Psoas muscle (tissue), 7 donors: ENCODE measurements at regions not wholly inside any gene's neighbourhood (a gene's known extent, or its start where the extent isn't known, plus 50 kb on each side); places are given as distances from the start of the nearest gene placed in this dataset.
"Not testable (repeated sequence)": the region's sequence is repeated elsewhere in the genome, so short reads cannot be mapped to it uniquely, and the experiment has no call there.

Source experiments
- ATAC-seq, 4 donors: fragments of 200-7000 bp; cut with Tn5 transposase; one replicate each; pipeline ENCODE4 v1.9.1; 2020; ENCODE audit warnings: moderate library complexity in 3 of 4, mild to moderate bottlenecking in 2 of 4
- DNase-seq, 2 donors: peaks; one replicate each; pipeline ENCODE4 v3.0.0-alpha.2; 2020
- H3K27ac ChIP-seq: fragments of 200-600 bp; one replicate; pipeline ENCODE4 v1.8.0; 2022
- H3K27me3 ChIP-seq, 3 donors: fragments of 200-600 bp in 1 of 3; one replicate each; pipeline versions ENCODE4 v1.6.1 to v1.8.0; 2013 to 2022; ENCODE audit warnings: low read length in 2 of 3, mild to moderate bottlenecking in 2 of 3, moderate library complexity in 1 of 3; ENCODE audit not compliant: insufficient read depth in 3 of 3
- H3K36me3 ChIP-seq, 2 donors: fragments of 200-600 bp in 1 of 2; one replicate each; pipeline versions ENCODE4 v1.6.1 to v1.8.0; 2013 to 2022; ENCODE audit warnings: low read depth in 1 of 2, mild to moderate bottlenecking in 1 of 2, moderate library complexity in 1 of 2; ENCODE audit not compliant: insufficient read depth in 1 of 2
- H3K4me1 ChIP-seq: fragments of 200-600 bp; one replicate; pipeline ENCODE4 v1.8.0; 2022
- H3K4me3 ChIP-seq: fragments of 200-600 bp; one replicate; pipeline ENCODE4 v1.8.0; 2022; ENCODE audit warnings: mild to moderate bottlenecking
- H3K9me3 ChIP-seq: fragments of 200-600 bp; one replicate; pipeline ENCODE4 v1.8.0; 2022
- WGBS, 3 donors: extraction: QIAGEN DNeasy Blood & Tissue Kit; methylation state at CpG; one replicate each; pipeline versions ENCODE4 v1.1.6 to v1.1.7; 2013; 5-methylcytosine and 5-hydroxymethylcytosine counted together
- intact Hi-C, 2 donors: fragments of 100-400 bp; cut with DNase I; formaldehyde crosslinking; loops; one replicate each; pipeline versions ENCODE4 v1.11.0 to v1.14.2; 2022
- donor health status: healthy with polysubstance abuse.
- donor health status: DM: no; HTN: no; CAD: no; lungs with moderate emphysema.
- donor health status: Bipolar disorder and iron deficiency.
- donor health status: healthy.
- donor health status: DM: yes; HTN: yes; CAD: no.
- donor health status: DM: no; HTN: no; CAD: no.
- donor health status: DM: yes; HTN: yes; CAD: no.

DNA sequence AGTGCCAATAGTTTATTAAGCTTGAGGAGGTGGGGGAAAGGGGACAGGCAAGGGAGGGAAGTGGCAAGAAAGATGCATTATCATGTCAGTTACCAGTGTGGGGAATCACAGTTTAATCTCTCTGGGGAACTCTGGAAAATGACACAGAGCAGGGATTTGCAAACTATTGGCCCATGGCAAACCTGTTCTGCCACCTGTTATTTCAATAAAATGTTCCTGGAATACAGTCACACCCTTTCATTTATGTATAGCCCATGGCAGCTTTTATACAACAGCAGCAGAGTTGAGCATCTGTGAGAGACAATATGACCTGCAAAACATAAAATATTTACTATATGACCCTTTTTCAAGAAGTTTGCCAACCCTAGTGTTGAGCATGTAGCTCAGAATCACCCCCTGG is 140.5 kb downstream of the NPIPA7 start:
- H3K27me3 ChIP-seq, intact Hi-C loops, H3K4me1 ChIP-seq, DNase-seq, H3K4me3 ChIP-seq, H3K9me3 ChIP-seq, ATAC-seq, H3K36me3 ChIP-seq, H3K27ac ChIP-seq: not testable (repeated sequence)

GRCh38 chr16:16521239-16522002 is 142.5 kb downstream of the NPIPA7 start:
- H3K27ac ChIP-seq, H3K4me1 ChIP-seq, ATAC-seq, H3K27me3 ChIP-seq, H3K36me3 ChIP-seq, intact Hi-C loops, H3K9me3 ChIP-seq, DNase-seq, H3K4me3 ChIP-seq: not testable (repeated sequence)
- 0 to 40% methylated on average over 1 to 2 of the region's 12 CpGs; no CpG with 5 or more reads in 1 of the 3 donors for WGBS, 3 donors

DNA sequence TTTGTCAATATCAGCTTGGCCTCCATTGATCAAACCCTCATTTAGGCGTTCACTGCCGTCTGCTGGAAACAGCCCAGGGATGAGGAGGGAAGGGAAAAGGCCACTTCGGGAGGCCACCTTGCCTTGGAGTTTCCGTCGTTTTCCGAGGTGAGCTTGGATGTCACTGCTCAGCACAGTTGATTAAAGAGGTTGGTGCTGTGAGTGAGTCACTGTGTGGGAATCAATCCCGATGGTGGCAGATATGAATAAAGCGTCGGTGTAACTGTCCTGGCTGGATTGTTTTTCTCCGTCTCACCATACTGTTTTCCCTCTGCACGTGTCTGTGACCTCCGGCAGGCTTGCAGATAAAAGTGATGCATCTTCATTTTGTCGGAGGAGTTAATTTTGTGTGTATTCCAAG is 148.1 kb downstream of the NPIPA7 start:
- H3K4me1 ChIP-seq, H3K4me3 ChIP-seq, ATAC-seq, H3K27me3 ChIP-seq, DNase-seq, H3K9me3 ChIP-seq, H3K27ac ChIP-seq, intact Hi-C loops, H3K36me3 ChIP-seq: not testable (repeated sequence)
- 72 to 100% (median 83%) methylated on average over 1 to 4 of the region's 13 CpGs for WGBS, 3 donors

DNA sequence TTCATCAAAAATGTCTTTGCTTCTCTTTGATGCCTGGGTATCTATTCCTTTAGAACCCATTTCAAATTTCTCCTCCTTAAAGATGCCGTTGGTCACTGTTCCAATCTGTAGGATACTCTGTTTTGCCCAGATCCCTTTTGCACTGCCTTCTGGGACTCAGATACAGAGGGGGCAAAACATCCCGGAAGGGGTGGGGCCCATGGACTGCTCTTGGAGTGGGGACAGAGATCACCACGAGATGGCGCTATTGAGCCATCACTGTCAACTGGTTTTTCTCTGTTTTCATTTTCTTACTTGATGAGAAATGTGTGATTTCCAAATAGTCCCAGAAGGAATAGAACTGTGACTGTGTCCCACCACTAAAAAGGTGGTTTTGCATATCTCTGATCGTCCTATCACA is 151.8 kb downstream of the NPIPA7 start:
- H3K27ac ChIP-seq, H3K4me1 ChIP-seq, DNase-seq, H3K9me3 ChIP-seq, H3K36me3 ChIP-seq, H3K4me3 ChIP-seq, intact Hi-C loops, ATAC-seq, H3K27me3 ChIP-seq: not testable (repeated sequence)
- WGBS, 3 donors = 32 to 43% (median 36%) methylated on average over 1 of the region's 5 CpGs

GRCh38 chr16:16535565-16535964 is 156.6 kb downstream of the NPIPA7 start:
- H3K27ac ChIP-seq, H3K4me1 ChIP-seq, H3K27me3 ChIP-seq, ATAC-seq, H3K4me3 ChIP-seq, DNase-seq, H3K9me3 ChIP-seq, H3K36me3 ChIP-seq, intact Hi-C loops: not testable (repeated sequence)
- 51 to 54% (median 54%) methylated on average over 3 of the region's 4 CpGs for WGBS, 3 donors

- H3K27me3 ChIP-seq, ATAC-seq, H3K27ac ChIP-seq, H3K4me3 ChIP-seq, H3K9me3 ChIP-seq, DNase-seq, H3K4me1 ChIP-seq, intact Hi-C loops, H3K36me3 ChIP-seq: not testable (repeated sequence)
- WGBS, 3 donors = 68 to 72% (median 70%) methylated on average over 3 of the region's 3 CpGs
Observed at GRCh38 chr16:16536151-16536550, 157.2 kb downstream of the NPIPA7 start.

DNA sequence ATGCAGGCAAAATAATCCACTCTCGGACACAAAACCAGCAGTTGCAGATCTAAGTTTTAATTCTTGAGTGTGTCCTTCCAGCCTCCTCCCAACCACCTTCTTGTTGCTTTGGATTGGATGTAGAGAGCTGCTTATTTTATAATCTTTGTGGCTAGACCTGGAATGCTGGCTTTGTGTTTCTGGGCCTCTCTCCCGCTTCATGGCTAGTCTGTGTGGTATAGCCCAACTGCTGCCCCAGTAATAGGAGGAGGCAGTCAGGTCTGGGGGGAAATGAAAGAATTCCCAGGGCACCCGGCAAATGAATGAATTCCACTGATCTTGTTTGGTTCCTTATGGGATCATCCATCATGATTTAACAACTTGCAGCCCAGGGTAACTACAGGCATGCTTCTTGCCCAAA is 170.8 kb downstream of the NPIPA7 start:
- H3K27ac ChIP-seq, H3K4me3 ChIP-seq, ATAC-seq, DNase-seq, H3K9me3 ChIP-seq, intact Hi-C loops, H3K36me3 ChIP-seq, H3K4me1 ChIP-seq, H3K27me3 ChIP-seq: not testable (repeated sequence)
- WGBS, 3 donors = 47 to 56% (median 56%) methylated on average over 3 of the region's 3 CpGs

- H3K4me1 ChIP-seq, H3K27me3 ChIP-seq, H3K27ac ChIP-seq, ATAC-seq, intact Hi-C loops, DNase-seq, H3K9me3 ChIP-seq, H3K36me3 ChIP-seq, H3K4me3 ChIP-seq: not testable (repeated sequence)
- 25 to 48% (median 43%) methylated on average over 2 of the region's 2 CpGs for WGBS, 3 donors
Observed at GRCh38 chr16:16550824-16551223, 171.9 kb downstream of the NPIPA7 start.

DNA sequence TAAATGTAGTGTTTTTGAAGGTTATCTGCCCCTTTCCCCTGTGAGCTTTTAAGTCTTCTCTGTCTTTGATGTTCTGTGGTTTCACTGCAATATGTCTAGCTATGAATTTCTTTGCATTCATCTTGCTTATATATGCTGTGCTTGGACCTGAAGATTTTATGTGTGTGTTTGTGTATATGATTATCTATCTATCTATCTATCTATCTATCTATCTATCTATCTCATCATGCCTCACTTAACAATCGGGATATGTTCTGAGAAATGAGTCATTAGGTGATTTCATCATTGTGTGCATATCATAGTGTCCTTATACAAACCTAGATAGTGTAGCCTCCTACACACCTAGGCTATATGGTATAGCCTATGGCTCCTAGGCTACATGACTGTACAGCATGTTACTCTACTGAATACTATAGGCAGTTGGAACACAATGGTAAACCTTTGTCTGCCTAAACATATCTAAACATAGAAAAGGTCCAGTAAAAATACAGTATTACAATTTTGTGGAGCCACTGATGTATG is 173.9 kb downstream of the NPIPA7 start:
- H3K9me3 ChIP-seq, intact Hi-C loops, H3K4me1 ChIP-seq, H3K4me3 ChIP-seq, H3K27ac ChIP-seq, H3K27me3 ChIP-seq, ATAC-seq, H3K36me3 ChIP-seq, DNase-seq: not testable (repeated sequence)
- whole genome bisulfite sequencing, 3 donors = 88 to 94% (median 91%) methylated on average over 1 of the region's 1 CpG

- H3K9me3 ChIP-seq, H3K27me3 ChIP-seq, ATAC-seq, H3K4me3 ChIP-seq, DNase-seq, H3K4me1 ChIP-seq, H3K27ac ChIP-seq, H3K36me3 ChIP-seq, intact Hi-C loops: not testable (repeated sequence)
- 27 to 39% (median 36%) methylated on average over 5 to 6 of the region's 9 CpGs for WGBS, 3 donors
Observed at GRCh38 chr16:16559179-16559740, 180.3 kb downstream of the NPIPA7 start.

DNA sequence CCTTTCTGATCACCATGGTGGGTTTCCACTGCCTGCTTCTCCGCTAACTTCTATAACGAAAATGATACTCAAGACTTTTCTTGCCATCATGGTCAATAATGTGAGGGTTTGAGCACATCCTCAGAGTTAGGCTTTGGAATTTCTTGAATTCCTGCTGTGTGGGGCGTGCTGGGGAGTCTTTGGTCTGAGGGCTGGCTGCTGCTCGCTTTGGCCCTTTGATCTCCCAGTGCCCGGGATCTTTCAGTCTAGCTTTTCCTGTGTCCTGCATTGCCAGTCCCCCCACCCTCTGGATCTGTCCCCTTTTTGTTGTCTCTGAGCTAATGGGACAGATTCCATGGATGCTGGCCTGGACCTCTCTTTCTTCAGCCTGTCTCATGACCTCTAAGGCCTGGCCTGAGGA is 182.6 kb downstream of the NPIPA7 start:
- H3K27me3 ChIP-seq, H3K36me3 ChIP-seq, H3K4me3 ChIP-seq, intact Hi-C loops, ATAC-seq, H3K9me3 ChIP-seq, H3K27ac ChIP-seq, H3K4me1 ChIP-seq, DNase-seq: not testable (repeated sequence)
- 49 to 65% (median 61%) methylated on average over 5 of the region's 5 CpGs for WGBS, 3 donors
